ENCODE measurements at regions not wholly inside any gene's neighbourhood (a gene's known extent, or its start where the extent isn't known, plus 50 kb on each side); places are given as distances from the start of the nearest gene placed in this dataset.
A peak's percentile ranks its signal among the peaks of the same experiment; 100 is the strongest.

- TF ChIP-seq TCF7L2 (IDR thresholded peaks at IDR 0.05; ENCODE audit: low read depth, low read length) (no peak), POLR2AphosphoS5 (IDR thresholded peaks at IDR 0.05; ENCODE audit: low read depth, low read length) (no peak), REST (IDR thresholded peaks at IDR 0.05; ENCODE audit: insufficient read depth in 1 of 2, low read depth in 2 of 2, low read length in 1 of 2) (no peak), SIN3A (IDR thresholded peaks at IDR 0.05; ENCODE audit: borderline replicate concordance, insufficient read depth, low read depth, low read length) (no peak), CTCF (IDR thresholded peaks at IDR 0.05) (no peak)
- POLR2A ChIA-PET, result no interaction called here
- Histone ChIP-seq H3K36me3 (ENCODE audit: control insufficient read depth, insufficient read depth, low read length) (no peaks in the 10 kb centered on the region), H3K4me3 (ENCODE audit: low read depth in 2 of 2, low read length in 2 of 2) (no peak overlapping the region), H3K27ac (ENCODE audit: low read length) (no peak overlapping the region), H3K4me1 (ENCODE audit: control insufficient read depth, insufficient read depth, low read length) (no peaks in the 10 kb centered on the region), H3K27me3 (ENCODE audit: control insufficient read depth, insufficient read depth, low read length) (no peaks in the 10 kb centered on the region), H3K9me3 (ENCODE audit: control insufficient read depth, insufficient read depth, low read depth, low read length) (no peaks in the 10 kb centered on the region; the same call in 1 of the 2 replicates)
- ATAC-seq, result no peak
- no peak for DNase-seq (ENCODE audit: low read depth, low spot score)
- intact Hi-C loops (cut with micrococcal nuclease; ENCODE audit: unreplicated experiment), result no loop called here
- CTCF ChIA-PET, result no interaction called here
- BruUV-seq (replicated peaks), result no TSS peak
- in situ Hi-C loops (cut with HindIII; ENCODE audit: low pct_unique_long_range_greater_than_20kb, low sequenced_read_pairs), result no loop called here
These were observed 490.2 kb downstream of the EPM2A start for GRCh38 chr6:145245119-145245518.

- no peak overlapping the region for H3K4me3 ChIP-seq (ENCODE audit: low read depth in 2 of 2, low read length in 2 of 2)
- BruUV-seq (replicated peaks), result no TSS peak
- H3K27ac ChIP-seq (ENCODE audit: low read length), result no peak overlapping the region
- no peaks in the 10 kb centered on the region for H3K4me1 ChIP-seq (ENCODE audit: control insufficient read depth, insufficient read depth, low read length)
- H3K27me3 ChIP-seq (ENCODE audit: control insufficient read depth, insufficient read depth, low read length), result no peaks in the 10 kb centered on the region
- DNase-seq (ENCODE audit: low read depth, low spot score) (no peak), ATAC-seq (peak; percentile 60)
- ChIA-PET POLR2A (no interaction called here), CTCF (no interaction called here)
- H3K9me3 ChIP-seq (ENCODE audit: control insufficient read depth, insufficient read depth, low read depth, low read length), result no peaks in the 10 kb centered on the region; the same call in 1 of the 2 replicates
- in situ Hi-C loops (cut with HindIII; ENCODE audit: low pct_unique_long_range_greater_than_20kb, low sequenced_read_pairs) (no loop called here), intact Hi-C loops (cut with micrococcal nuclease; ENCODE audit: unreplicated experiment) (no loop called here)
- H3K36me3 ChIP-seq (ENCODE audit: control insufficient read depth, insufficient read depth, low read length), result no peaks in the 10 kb centered on the region
- TF ChIP-seq CTCF (IDR thresholded peaks at IDR 0.05) (no peak), POLR2AphosphoS5 (IDR thresholded peaks at IDR 0.05; ENCODE audit: low read depth, low read length) (no peak), SIN3A (IDR thresholded peaks at IDR 0.05; ENCODE audit: borderline replicate concordance, insufficient read depth, low read depth, low read length) (no peak), REST (IDR thresholded peaks at IDR 0.05; ENCODE audit: insufficient read depth in 1 of 2, low read depth in 2 of 2, low read length in 1 of 2) (no peak), TCF7L2 (IDR thresholded peaks at IDR 0.05; ENCODE audit: low read depth, low read length) (no peak)
These were observed 487.5 kb downstream of the EPM2A start for GRCh38 chr6:145247692-145248419.
